ENCODE measurements at regions not wholly inside any gene's neighbourhood (a gene's known extent, or its start where the extent isn't known, plus 50 kb on each side); places are given as distances from the start of the nearest gene placed in this dataset.

DNA sequence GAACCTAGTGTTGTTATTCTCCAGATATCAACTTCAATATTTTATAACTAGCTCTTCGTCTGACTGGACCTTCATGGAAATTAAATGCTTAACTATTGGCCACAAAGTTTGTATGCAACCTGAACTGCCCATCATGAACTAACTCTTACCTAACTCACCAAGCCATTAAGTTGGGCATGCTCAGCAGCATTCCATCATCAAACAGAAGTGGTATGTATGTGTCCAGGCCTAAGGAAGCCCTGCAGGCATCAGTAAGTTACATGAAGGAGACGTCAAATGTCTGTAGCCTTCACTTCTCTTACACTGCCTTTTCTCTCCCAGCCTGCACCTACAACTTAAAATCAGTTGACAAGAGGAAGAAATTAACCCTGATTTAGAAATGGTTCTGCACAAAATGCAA, 1639.2 kb upstream of the PABPC4L start:
- Histone ChIP-seq H3K4me1 (no peaks in the 10 kb centered on the region), H3K36me3 (no peaks in the 10 kb centered on the region), H3K27ac (no peak overlapping the region), H3K9me3 (no peaks in the 10 kb centered on the region), H3K27me3 (no peaks in the 10 kb centered on the region), H3K4me3 (replicated peaks in 1 of 3) (no peak overlapping the region)
- intact Hi-C loops (cut with DNase I) = no loop called here
- DNase-seq = no peak
- TF ChIP-seq, protein P1, sequence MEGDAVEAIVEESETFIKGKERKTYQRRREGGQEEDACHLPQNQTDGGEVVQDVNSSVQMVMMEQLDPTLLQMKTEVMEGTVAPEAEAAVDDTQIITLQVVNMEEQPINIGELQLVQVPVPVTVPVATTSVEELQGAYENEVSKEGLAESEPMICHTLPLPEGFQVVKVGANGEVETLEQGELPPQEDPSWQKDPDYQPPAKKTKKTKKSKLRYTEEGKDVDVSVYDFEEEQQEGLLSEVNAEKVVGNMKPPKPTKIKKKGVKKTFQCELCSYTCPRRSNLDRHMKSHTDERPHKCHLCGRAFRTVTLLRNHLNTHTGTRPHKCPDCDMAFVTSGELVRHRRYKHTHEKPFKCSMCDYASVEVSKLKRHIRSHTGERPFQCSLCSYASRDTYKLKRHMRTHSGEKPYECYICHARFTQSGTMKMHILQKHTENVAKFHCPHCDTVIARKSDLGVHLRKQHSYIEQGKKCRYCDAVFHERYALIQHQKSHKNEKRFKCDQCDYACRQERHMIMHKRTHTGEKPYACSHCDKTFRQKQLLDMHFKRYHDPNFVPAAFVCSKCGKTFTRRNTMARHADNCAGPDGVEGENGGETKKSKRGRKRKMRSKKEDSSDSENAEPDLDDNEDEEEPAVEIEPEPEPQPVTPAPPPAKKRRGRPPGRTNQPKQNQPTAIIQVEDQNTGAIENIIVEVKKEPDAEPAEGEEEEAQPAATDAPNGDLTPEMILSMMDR (IDR thresholded peaks at IDR 0.05) = no peak
- TF ChIP-seq POLR2A (IDR thresholded peaks at IDR 0.05) = no peak
- 79 to 96% methylated on average over 2 of the region's 2 CpGs for WGBS, 2 donors

DNA sequence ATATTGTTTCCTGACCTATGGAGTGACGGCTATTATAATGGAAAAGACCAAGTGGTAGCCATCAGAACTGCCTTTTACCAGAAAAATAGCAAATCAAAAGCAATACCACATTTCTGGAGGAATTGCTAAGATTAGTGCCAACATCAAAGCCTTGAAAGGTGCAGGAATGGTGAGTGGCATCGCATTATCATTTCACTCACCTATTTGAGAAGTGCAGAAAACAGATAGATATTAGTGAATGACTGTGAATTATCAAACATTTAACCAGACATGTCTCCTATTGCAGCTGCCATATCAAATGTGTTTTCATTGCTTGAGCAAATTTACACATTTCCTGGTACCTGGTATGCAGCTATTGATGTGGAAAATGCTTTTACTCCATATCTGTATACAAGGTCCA, 1638.1 kb upstream of the PABPC4L start:
- Histone ChIP-seq H3K27me3 (no peaks in the 10 kb centered on the region), H3K36me3 (no peaks in the 10 kb centered on the region), H3K4me1 (no peaks in the 10 kb centered on the region), H3K9me3 (no peaks in the 10 kb centered on the region), H3K27ac (no peak overlapping the region), H3K4me3 (replicated peaks in 1 of 3) (no peak overlapping the region)
- TF ChIP-seq, protein P1 (IDR thresholded peaks at IDR 0.05) = no peak
- TF ChIP-seq POLR2A (IDR thresholded peaks at IDR 0.05) = no peak
- WGBS, 2 donors = 88 to 93% methylated on average over 2 of the region's 2 CpGs
- no peak for DNase-seq
- intact Hi-C loops (cut with DNase I) = no loop called here

GRCh38 chr4:135838889-135839288, 1637.3 kb upstream of the PABPC4L start:
- Histone ChIP-seq H3K36me3 (no peaks in the 10 kb centered on the region), H3K4me1 (no peaks in the 10 kb centered on the region), H3K27me3 (no peaks in the 10 kb centered on the region), H3K27ac (no peak overlapping the region), H3K4me3 (replicated peaks in 1 of 3) (no peak overlapping the region), H3K9me3 (no peaks in the 10 kb centered on the region)
- 76 to 87% methylated on average over 1 of the region's 1 CpG for WGBS, 2 donors
- TF ChIP-seq POLR2A (IDR thresholded peaks at IDR 0.05) = no peak
- TF ChIP-seq, protein P1 (IDR thresholded peaks at IDR 0.05) = no peak
- DNase-seq = no peak
- intact Hi-C loops (cut with DNase I) = no loop called here

GRCh38 chr4:135834471-135834870, 1632.9 kb upstream of the PABPC4L start:
- H3K36me3 ChIP-seq = no peaks in the 10 kb centered on the region
- DNase-seq = no peak
- no peak overlapping the region for H3K4me3 ChIP-seq (replicated peaks in 1 of 3)
- no peaks in the 10 kb centered on the region for H3K27me3 ChIP-seq
- 92 to 98% methylated on average over 2 of the region's 2 CpGs for WGBS, 2 donors
- H3K27ac ChIP-seq = no peak overlapping the region
- no peaks in the 10 kb centered on the region for H3K4me1 ChIP-seq
- TF ChIP-seq, protein P1 (IDR thresholded peaks at IDR 0.05) = no peak
- TF ChIP-seq POLR2A (IDR thresholded peaks at IDR 0.05) = no peak
- intact Hi-C loops (cut with DNase I) = no loop called here
- H3K9me3 ChIP-seq = no peaks in the 10 kb centered on the region

GRCh38 chr4:135833529-135833928, 1631.9 kb upstream of the PABPC4L start:
- TF ChIP-seq, protein P1 (IDR thresholded peaks at IDR 0.05) = no peak
- no peak for TF ChIP-seq POLR2A (IDR thresholded peaks at IDR 0.05)
- DNase-seq = no peak
- Histone ChIP-seq H3K4me3 (replicated peaks in 1 of 3) (no peak overlapping the region), H3K27me3 (no peaks in the 10 kb centered on the region), H3K27ac (no peak overlapping the region), H3K9me3 (no peaks in the 10 kb centered on the region), H3K4me1 (no peaks in the 10 kb centered on the region), H3K36me3 (no peaks in the 10 kb centered on the region)
- intact Hi-C loops (cut with DNase I) = no loop called here
- 94% methylated on average over 1 of the region's 1 CpG for WGBS, 2 donors
